Stimulated activated naive CD8-positive, alpha-beta T cell treated with anti-CD3 and anti-CD28 coated beads, Interleukin-15, Interleukin-2, amounts not matched to agents 100 ng/mL and 50 ng/mL, for 24 hours (primary cell): ENCODE measurements at regions not wholly inside any gene's neighbourhood (a gene's known extent, or its start where the extent isn't known, plus 50 kb on each side); places are given as distances from the start of the nearest gene placed in this dataset.

Source experiments
- H3K27ac Mint-ChIP-seq: one replicate; pipeline ENCODE4 v1.8.0; 2021; ENCODE audit warnings: mild to moderate bottlenecking, mixed read lengths
- H3K27me3 Mint-ChIP-seq: one replicate; pipeline ENCODE4 v1.8.0; 2021; ENCODE audit warnings: mixed read lengths
- H3K36me3 Mint-ChIP-seq: one replicate; pipeline ENCODE4 v1.8.0; 2021; ENCODE audit warnings: low read depth, mixed read lengths
- H3K4me1 Mint-ChIP-seq: one replicate; pipeline ENCODE4 v1.8.0; 2021; ENCODE audit warnings: low read depth, mixed read lengths
- H3K4me3 Mint-ChIP-seq: one replicate; pipeline ENCODE4 v1.8.0; 2021; ENCODE audit warnings: mild to moderate bottlenecking, mixed read lengths
- H3K9me3 Mint-ChIP-seq: one replicate; pipeline ENCODE4 v1.8.0; 2021; ENCODE audit warnings: mixed read lengths

DNA sequence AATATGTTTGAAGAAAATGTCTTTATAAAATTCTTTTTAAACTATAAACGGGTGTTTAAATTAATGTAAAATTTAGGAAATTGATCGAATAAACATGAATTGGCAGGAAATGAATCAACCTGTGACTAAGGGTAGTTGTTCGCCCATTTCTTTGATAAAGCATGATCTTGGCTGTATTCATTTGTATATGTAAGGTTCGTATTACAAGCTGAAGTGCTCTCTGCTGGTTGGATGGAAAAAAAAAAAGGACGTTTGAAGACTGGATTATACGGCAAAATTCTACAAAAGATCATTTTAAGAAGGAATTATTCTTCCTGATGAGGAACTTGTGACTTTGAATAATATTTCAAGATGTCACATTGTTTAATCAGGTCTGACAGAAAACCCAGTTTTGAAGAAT, 185.4 kb upstream of the ANK3 start:
- H3K4me1 Mint-ChIP-seq: peaks cover 39% of the 10 kb centered on the region

DNA sequence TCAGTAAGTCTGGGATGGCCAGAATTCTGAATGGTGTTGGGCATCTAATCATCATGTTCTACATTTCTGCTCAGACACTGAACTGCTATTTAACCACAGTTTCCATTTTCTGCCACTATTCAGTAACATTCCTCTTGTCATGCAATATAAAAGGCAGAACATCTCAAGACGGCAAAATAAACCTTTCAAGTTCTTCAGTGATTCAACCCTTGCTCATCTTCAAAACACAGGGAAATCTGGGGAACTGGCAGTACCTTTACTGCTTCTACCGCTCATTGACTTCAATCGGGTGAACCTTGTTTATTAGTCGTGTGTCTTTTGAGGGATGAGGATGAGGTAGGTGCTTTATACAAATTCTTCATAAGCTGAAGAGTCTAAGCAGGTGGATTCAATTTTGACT, 184.7 kb upstream of the ANK3 start:
- Mint-ChIP-seq H3K4me3 (no peak overlapping the region), H3K27ac (no peak overlapping the region), H3K4me1 (peaks cover 39% of the 10 kb centered on the region), H3K27me3 (peaks cover 20% of the 10 kb centered on the region), H3K9me3 (peaks cover 4% of the 10 kb centered on the region), H3K36me3 (no peaks in the 10 kb centered on the region)

More for the DNA sequence above, 185.4 kb upstream of the ANK3 start:
- Mint-ChIP-seq H3K4me3 (no peak overlapping the region), H3K36me3 (no peaks in the 10 kb centered on the region), H3K9me3 (peaks cover 4% of the 10 kb centered on the region), H3K27ac (no peak overlapping the region), H3K27me3 (peaks cover 19% of the 10 kb centered on the region)

DNA sequence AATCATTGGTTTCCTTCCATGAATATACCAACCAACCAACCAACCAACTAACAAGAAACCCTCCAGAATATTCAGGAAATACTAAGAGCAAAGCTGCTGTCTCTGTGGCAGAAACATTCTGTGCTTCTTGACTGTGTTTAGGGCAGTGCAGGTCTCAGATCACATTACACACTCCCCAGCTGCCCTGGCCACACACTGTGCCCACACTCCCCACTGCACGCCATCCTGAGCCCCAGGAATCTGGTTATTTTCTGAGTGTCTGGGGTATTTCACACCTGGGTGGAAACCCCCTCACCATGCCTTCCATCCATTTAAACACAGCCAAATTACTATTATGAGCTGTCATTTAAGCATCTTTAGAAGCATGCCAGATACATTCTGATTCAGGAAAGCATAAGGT, 183.7 kb upstream of the ANK3 start:
- H3K27ac Mint-ChIP-seq: peak overlapping the region; percentile 83
- H3K4me3 Mint-ChIP-seq: peak overlapping the region; percentile 87
- peaks cover 4% of the 10 kb centered on the region for H3K9me3 Mint-ChIP-seq
- peaks cover 39% of the 10 kb centered on the region for H3K4me1 Mint-ChIP-seq
- H3K36me3 Mint-ChIP-seq: no peaks in the 10 kb centered on the region
- peaks cover 20% of the 10 kb centered on the region for H3K27me3 Mint-ChIP-seq

DNA sequence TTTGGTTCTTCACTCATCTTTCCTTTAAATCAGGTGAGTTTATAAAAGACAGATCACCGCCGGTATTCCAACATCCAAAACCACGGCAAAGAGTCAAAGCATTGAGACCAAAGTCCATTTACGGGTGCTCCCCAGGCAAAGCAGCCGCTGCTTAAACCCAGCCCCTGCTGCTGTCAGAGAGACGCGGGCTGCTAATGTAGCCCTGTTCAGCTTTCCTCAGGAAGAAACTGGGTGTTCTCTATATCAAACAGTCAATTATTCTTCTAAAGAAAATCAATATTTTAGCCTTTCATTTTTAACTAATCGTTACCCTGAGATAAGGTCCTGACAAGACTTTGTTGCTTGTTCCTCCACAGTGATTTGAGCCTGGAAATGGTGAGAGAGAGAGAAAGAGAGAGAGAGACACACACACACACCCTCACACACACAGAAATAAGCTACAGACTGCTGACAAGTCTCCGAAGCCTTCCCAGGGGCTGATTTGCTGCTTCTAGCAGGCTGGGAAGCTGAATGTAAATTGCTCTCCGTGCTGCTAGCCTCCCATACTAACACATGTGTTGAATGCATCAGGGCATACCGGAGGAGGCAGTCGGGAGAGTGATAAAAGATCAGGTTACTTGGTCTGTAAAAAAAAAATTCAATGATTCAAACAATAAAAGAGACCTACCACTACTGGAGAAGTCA, 183.0 kb upstream of the ANK3 start:
- Mint-ChIP-seq H3K4me1 (peaks cover 39% of the 10 kb centered on the region), H3K27me3 (peaks cover 20% of the 10 kb centered on the region), H3K4me3 (peak overlapping the region; percentile 87), H3K36me3 (no peaks in the 10 kb centered on the region), H3K27ac (peak overlapping the region; percentile 83), H3K9me3 (peaks cover 7% of the 10 kb centered on the region)

DNA sequence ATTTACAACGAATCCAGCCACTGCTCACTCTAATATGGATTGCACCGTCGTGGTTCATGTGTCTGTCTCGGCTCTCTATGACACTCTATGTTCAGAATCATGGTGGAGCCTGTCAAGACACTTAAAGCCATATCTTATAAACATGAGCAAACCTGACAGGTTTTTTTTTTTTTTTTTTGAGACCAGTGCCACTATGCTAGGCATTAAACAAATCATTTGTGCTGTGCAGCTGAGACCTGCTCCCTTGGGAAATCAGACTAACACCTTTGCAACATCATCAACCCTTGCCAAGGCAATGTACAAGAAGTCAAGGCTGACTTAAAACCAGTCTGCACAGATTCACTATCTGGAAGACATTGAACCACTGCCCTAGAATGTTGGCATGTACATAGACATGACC, 181.2 kb upstream of the ANK3 start:
- Mint-ChIP-seq H3K4me1 (peaks cover 33% of the 10 kb centered on the region), H3K4me3 (peak overlapping the region; percentile 46), H3K27ac (no peak overlapping the region)

DNA sequence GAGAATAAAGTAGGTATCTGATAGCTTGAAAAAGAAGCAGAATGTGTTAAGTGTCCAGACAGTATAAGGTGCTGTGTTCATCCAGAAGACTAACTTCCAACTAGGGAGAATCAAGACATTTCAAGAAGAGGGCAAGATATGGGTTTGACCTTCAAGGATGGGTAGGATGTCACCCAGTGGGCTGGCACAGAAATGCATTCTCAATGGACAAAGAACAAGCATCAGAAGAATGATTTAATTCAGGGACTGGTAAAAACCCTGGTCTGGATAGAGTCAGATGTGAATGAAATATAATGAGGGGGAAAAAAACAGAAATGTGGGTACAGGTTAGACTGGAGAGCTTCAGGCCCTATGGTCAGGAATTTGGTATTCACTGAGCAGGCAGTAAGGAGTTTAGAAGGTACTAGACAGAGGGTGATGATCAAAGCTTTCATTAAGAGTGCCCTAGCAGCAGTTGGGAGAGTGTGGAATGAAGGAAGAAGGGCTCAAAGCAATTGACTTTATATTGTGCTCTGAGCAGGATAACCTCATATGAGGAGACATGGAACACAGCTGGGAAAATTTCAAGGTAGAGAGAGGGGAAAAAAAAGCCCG, 180.7 kb upstream of the ANK3 start:
- H3K27ac Mint-ChIP-seq: peak overlapping the region; percentile 11
- peaks cover 32% of the 10 kb centered on the region for H3K4me1 Mint-ChIP-seq
- H3K4me3 Mint-ChIP-seq: peak overlapping the region; percentile 46
- H3K36me3 Mint-ChIP-seq: no peaks in the 10 kb centered on the region
- H3K27me3 Mint-ChIP-seq: peaks cover 20% of the 10 kb centered on the region
- H3K9me3 Mint-ChIP-seq: peaks cover 12% of the 10 kb centered on the region

More for the DNA sequence above, 181.2 kb upstream of the ANK3 start:
- H3K36me3 Mint-ChIP-seq: no peaks in the 10 kb centered on the region
- H3K9me3 Mint-ChIP-seq: peaks cover 8% of the 10 kb centered on the region
- peaks cover 20% of the 10 kb centered on the region for H3K27me3 Mint-ChIP-seq

DNA sequence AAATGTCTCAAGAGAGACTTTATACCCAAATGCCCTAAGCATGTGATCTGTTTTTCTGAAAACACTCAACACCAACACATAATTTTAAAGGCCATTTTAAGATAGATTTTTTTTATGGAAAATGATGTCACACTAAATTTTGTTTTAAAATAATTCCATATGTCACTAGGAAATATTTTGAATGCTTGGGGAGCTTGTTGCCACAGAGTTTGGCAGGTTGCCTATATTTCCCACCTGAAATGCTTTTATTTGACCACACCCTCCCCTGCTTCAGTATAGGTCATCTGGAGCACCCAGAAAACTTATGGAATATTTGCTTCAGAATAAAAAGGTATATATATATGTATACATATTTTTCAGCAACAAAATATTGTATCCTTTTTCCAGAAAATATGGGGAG, 180.0 kb upstream of the ANK3 start:
- Mint-ChIP-seq H3K27me3 (peaks cover 20% of the 10 kb centered on the region), H3K4me3 (no peak overlapping the region), H3K36me3 (no peaks in the 10 kb centered on the region), H3K27ac (no peak overlapping the region), H3K9me3 (peaks cover 13% of the 10 kb centered on the region), H3K4me1 (peaks cover 32% of the 10 kb centered on the region)

DNA sequence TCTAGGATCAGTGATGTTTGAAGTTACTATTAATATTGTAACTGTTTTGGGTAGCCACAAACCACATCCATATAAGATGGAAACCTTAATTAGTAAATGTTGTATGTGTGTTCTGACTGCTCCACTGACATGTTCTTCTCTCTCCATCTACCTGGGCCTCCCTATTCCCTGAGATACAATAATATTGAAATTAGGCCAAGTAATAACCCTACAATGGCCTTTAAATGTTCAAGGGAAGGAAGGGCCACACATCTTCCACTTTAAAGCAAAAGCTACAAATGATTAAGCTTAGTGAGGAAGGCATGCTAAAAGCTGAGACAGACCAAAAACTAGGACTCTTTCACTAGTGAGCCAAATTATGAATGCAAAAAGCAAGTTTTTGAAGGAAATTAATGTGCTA, 176.4 kb upstream of the ANK3 start:
- H3K9me3 Mint-ChIP-seq: peaks cover 13% of the 10 kb centered on the region

DNA sequence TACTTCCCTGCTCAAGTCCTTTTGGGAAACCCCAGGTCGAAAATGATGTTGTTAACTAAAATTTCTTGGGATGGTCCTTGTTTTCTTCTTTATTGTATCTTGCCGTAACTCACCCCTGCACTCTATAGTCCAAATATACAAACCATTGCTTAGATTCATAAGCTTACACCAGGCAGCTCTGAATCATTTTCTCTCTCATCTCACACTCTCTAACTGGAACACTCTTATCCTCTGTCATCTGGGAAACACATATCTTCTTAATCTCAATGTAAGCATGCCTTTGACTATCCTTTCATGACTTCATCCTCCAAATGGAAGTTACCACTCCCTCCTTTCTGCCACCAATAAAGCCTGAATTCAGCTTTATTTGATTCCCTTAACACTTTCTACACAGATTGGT, 175.8 kb upstream of the ANK3 start:
- Mint-ChIP-seq H3K4me1 (peaks cover 4% of the 10 kb centered on the region), H3K27me3 (peaks cover 5% of the 10 kb centered on the region), H3K4me3 (no peak overlapping the region), H3K36me3 (no peaks in the 10 kb centered on the region), H3K27ac (no peak overlapping the region), H3K9me3 (peaks cover 13% of the 10 kb centered on the region)

More for the DNA sequence above, 176.4 kb upstream of the ANK3 start:
- H3K4me3 Mint-ChIP-seq: no peak overlapping the region
- no peak overlapping the region for H3K27ac Mint-ChIP-seq
- peaks cover 6% of the 10 kb centered on the region for H3K27me3 Mint-ChIP-seq
- no peaks in the 10 kb centered on the region for H3K36me3 Mint-ChIP-seq
- peaks cover 4% of the 10 kb centered on the region for H3K4me1 Mint-ChIP-seq

DNA sequence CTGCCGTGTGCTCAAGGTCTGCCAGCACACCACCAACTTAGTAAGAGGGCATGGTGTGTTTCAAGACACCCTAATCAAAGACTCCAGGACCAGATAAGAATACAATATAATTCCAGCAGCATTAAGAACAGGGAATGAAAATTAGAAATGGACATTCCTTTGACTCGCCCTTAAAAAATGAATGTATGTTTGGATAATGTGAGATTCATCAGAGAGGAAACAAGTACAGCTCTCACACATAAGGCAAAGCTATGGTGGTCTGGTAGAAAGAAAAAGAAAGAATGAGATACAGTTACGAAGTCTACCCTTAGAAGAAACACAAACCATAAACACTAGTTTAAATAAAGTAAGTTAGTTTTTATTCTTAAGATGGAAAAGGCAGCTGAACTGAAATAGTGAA, 174.8 kb upstream of the ANK3 start:
- Mint-ChIP-seq H3K9me3 (peaks cover 13% of the 10 kb centered on the region), H3K4me1 (peaks cover 4% of the 10 kb centered on the region), H3K36me3 (no peaks in the 10 kb centered on the region), H3K27ac (no peak overlapping the region), H3K27me3 (no peaks in the 10 kb centered on the region), H3K4me3 (no peak overlapping the region)

DNA sequence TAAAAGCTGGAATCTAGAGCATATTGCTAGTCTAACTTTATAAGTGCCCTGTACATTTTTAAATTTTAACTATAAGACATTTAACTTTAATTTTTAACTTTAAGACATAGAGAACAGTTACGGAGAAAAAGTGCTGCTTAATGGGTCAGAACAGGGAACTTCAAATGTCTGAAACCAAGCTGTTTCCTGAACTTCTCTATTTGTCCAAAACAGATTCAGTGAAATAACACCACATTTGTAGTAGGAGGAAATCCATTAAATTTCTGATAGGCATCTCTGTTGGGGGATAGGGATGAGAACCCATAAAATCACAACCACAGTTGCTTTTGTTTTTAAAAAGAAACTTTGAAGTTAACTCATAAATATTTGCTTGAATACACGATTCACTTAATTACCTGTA, 170.8 kb upstream of the ANK3 start:
- Mint-ChIP-seq H3K27ac (no peak overlapping the region), H3K4me1 (no peaks in the 10 kb centered on the region), H3K4me3 (no peak overlapping the region), H3K36me3 (no peaks in the 10 kb centered on the region), H3K27me3 (no peaks in the 10 kb centered on the region), H3K9me3 (peaks cover 2% of the 10 kb centered on the region)

DNA sequence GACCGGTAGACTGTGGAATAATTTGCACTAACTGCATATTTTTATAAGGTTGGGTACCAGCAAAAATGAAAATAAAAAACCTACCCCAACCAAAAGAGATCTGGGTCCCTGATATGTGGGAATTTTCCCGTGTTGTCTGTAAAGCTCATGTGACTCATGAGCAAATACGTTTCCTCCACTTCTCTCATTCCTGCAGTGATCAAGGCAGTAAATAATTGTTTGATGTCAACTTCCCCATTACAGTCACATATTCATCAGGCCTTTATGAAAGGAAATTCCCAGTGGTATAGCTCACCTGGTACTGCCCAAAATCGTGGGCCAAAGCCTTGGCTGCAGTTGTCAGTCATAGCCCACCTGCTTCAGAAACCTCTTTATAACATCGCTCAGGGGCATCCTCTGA, 166.0 kb upstream of the ANK3 start:
- H3K27me3 Mint-ChIP-seq: no peaks in the 10 kb centered on the region
- H3K4me3 Mint-ChIP-seq: no peak overlapping the region
- H3K9me3 Mint-ChIP-seq: no peaks in the 10 kb centered on the region
- no peak overlapping the region for H3K27ac Mint-ChIP-seq
- H3K4me1 Mint-ChIP-seq: no peaks in the 10 kb centered on the region
- no peaks in the 10 kb centered on the region for H3K36me3 Mint-ChIP-seq

DNA sequence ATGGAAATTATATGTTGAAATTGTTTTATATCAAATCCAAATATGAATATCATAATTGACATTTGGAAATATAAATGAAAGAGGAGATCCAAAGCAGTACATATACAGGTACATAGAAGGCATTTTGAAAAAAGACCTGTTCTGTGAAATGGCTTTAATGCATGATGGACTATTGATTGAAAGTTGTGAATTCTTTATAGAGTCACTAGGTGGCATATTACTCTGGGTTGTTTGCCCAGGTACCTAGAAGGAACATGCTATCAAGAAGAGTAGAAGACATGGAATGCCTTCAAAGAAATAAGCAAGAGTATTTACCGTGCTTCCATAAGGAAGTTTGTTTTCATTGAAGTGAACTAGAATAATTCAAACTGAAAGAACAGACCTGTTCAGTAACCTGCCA, 160.0 kb upstream of the ANK3 start:
- Mint-ChIP-seq H3K9me3 (no peaks in the 10 kb centered on the region), H3K36me3 (no peaks in the 10 kb centered on the region), H3K27ac (no peak overlapping the region), H3K4me1 (no peaks in the 10 kb centered on the region), H3K4me3 (no peak overlapping the region), H3K27me3 (no peaks in the 10 kb centered on the region)

DNA sequence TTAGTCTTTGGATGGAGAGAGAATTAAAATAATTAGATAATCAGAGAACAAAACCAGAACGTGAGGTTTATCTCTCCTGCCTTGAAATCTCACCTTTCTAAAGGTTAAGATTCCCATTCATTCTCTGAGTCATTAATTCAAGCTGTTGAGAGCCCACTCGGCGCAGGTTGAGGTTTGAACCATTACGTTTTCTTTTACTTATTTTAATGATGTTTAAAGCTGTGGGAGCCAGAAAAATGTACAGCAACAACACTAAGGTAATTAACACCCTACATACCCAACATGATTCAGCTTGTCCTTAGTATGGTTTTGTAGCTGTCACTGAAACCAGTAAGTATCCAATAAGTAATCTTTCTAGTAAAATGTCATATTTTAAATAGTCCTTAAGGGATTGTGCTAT, 153.0 kb upstream of the ANK3 start:
- no peak overlapping the region for H3K4me3 Mint-ChIP-seq
- H3K27ac Mint-ChIP-seq: no peak overlapping the region
- peaks cover 14% of the 10 kb centered on the region for H3K4me1 Mint-ChIP-seq
- no peaks in the 10 kb centered on the region for H3K27me3 Mint-ChIP-seq
- H3K9me3 Mint-ChIP-seq: no peaks in the 10 kb centered on the region
- H3K36me3 Mint-ChIP-seq: no peaks in the 10 kb centered on the region

DNA sequence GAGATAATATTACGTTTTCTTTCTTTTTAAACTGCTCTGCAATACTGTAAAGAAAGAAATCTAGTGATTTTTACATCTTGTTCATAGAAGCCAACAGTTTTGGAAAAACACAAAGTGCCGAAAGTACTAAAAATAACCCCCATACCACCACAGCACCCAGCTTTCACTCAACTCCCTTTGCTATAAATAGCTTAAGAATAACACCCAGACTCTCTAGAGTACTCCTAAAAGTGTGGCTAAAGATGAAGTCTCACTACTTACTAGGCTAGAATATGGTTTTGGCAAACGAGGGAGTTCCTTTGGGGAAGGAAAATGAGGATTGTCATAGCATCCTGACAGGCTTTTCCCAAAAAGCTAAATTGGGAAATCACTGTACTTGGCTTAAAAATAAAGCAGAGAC, 151.8 kb upstream of the ANK3 start:
- Mint-ChIP-seq H3K4me1 (peaks cover 24% of the 10 kb centered on the region), H3K4me3 (no peak overlapping the region), H3K36me3 (no peaks in the 10 kb centered on the region), H3K27me3 (no peaks in the 10 kb centered on the region), H3K9me3 (no peaks in the 10 kb centered on the region), H3K27ac (no peak overlapping the region)

DNA sequence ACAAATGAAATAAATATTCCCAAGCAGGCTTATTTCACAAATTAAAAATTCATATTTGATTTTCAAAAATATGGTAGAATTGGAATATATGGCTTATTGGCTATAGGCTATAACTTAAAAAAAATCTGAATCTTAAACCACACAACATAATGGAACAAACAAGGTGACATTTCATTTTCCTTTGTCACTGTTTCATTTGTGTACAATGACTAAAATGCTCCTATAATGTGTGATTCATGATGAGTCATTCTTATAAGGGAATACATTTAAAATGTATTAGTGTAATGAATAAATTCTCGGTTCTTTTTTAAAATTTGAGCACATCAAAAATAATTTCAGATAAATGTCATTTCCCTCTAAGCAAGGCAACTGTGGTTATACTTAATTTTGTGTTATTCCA, 148.0 kb upstream of the ANK3 start:
- H3K36me3 Mint-ChIP-seq: no peaks in the 10 kb centered on the region
- H3K27me3 Mint-ChIP-seq: no peaks in the 10 kb centered on the region
- H3K27ac Mint-ChIP-seq: peak overlapping the region; percentile 14
- peaks cover 38% of the 10 kb centered on the region for H3K4me1 Mint-ChIP-seq
- H3K9me3 Mint-ChIP-seq: no peaks in the 10 kb centered on the region
- H3K4me3 Mint-ChIP-seq: no peak overlapping the region
